ENCODE measurements at regions not wholly inside any gene's neighbourhood (a gene's known extent, or its start where the extent isn't known, plus 50 kb on each side); places are given as distances from the start of the nearest gene placed in this dataset.

DNA sequence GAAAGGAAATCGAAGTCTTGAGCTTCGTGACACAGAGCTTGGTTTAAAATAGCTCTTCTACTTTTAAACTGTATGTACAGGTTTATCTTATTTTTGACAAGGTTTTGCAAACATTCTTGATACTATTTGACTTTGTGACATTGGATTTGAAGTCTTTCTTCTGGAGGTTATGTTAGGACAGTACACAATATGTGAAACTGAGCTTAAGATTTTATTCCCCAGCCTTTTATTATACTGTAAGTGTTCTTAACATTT lies 95.2 kb upstream of the BTBD3 start:
- H3K4me3 ChIP-seq (ENCODE audit: low read length) = no peak overlapping the region
- DNase-seq (ENCODE audit: low read depth) = no peak
- TF ChIP-seq, protein P1, sequence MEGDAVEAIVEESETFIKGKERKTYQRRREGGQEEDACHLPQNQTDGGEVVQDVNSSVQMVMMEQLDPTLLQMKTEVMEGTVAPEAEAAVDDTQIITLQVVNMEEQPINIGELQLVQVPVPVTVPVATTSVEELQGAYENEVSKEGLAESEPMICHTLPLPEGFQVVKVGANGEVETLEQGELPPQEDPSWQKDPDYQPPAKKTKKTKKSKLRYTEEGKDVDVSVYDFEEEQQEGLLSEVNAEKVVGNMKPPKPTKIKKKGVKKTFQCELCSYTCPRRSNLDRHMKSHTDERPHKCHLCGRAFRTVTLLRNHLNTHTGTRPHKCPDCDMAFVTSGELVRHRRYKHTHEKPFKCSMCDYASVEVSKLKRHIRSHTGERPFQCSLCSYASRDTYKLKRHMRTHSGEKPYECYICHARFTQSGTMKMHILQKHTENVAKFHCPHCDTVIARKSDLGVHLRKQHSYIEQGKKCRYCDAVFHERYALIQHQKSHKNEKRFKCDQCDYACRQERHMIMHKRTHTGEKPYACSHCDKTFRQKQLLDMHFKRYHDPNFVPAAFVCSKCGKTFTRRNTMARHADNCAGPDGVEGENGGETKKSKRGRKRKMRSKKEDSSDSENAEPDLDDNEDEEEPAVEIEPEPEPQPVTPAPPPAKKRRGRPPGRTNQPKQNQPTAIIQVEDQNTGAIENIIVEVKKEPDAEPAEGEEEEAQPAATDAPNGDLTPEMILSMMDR (IDR thresholded peaks at IDR 0.05; ENCODE audit: insufficient read depth, low read depth, low read length, missing control alignments) = no peak

DNA sequence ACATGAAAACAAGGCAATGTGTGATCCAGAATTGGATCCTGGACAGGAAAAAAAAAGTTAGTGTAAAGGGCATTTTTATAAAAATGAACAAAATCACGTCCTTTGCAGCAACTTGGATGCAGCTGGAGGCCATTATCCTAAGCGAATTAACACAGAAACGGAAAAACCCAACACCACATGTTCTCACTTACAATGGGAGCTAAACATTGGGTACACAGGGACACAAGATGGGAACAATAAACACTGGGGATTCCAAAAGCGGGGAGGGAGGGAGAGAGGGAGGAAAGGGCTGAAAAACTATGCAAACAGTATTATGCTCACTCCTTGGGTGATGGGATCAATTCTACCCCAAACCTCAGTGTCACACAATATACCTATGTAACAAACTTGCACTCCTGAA lies 91.4 kb upstream of the BTBD3 start:
- H3K4me3 ChIP-seq (ENCODE audit: low read length) = no peak overlapping the region
- DNase-seq (ENCODE audit: low read depth) = no peak
- TF ChIP-seq, protein P1 (IDR thresholded peaks at IDR 0.05; ENCODE audit: insufficient read depth, low read depth, low read length, missing control alignments) = no peak

DNA sequence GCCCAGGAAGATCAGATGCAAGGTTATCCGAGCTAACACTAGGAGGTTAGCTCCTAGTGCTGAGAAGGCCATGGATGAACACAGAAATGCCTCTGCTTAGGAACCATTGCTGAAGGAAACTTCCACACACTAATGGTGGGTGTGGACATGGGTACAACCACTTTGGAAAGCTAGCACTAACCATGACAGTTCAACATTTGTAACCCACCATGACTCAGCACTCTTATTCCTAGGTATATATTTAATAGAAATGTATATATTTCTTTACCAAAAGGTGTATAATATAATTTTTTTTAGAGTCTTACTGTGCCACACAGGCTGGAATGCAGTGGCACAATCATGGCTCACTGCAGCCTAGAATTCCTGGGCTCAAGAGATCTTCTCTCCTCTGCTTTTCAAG lies 85.3 kb upstream of the BTBD3 start:
- DNase-seq (ENCODE audit: low read depth) = no peak
- TF ChIP-seq, protein P1 (IDR thresholded peaks at IDR 0.05; ENCODE audit: insufficient read depth, low read depth, low read length, missing control alignments) = no peak

DNA sequence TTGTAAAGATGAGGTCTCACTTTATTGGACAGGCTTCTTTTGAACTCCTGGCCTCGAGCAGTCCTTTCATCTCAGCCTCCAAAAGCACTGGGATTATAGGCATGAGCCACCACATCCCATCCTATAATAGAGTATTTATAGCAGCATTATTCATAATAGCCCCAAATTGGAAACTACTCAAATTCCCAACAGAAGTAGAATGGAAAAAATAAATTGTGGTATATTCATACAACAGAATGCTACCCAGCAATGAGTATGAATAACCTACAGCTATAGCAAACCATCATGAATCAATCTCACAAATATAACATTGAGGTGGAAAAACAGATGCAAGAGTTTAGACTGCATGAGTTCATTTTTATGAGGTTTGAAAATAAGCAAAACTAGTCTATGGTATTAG lies 84.8 kb upstream of the BTBD3 start:
- TF ChIP-seq, protein P1 (IDR thresholded peaks at IDR 0.05; ENCODE audit: insufficient read depth, low read depth, low read length, missing control alignments) = no peak
- no peak for DNase-seq (ENCODE audit: low read depth)
- no peak overlapping the region for H3K4me3 ChIP-seq (ENCODE audit: low read length)

More for the DNA sequence above, 85.3 kb upstream of the BTBD3 start:
- no peak overlapping the region for H3K4me3 ChIP-seq (ENCODE audit: low read length)

DNA sequence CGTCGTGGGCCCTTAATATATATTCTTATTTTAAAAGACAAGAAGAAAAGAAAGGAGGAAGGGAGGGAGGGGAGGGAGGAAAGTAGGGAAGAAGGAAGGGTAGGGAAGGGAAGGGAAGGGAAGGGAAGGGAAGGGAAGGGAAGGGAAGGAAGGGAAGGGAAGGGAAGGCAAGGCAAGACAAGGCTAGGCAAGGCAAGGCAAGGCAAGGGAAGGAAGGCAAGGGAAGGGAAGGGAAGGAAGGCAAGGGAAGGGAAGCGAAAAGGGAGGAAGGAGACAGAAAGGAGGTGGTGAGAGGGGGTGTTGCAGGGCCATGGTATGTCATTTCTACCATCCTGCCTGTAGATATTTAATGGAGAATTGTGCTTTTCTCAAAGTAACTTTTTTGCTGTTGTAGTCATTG lies 83.9 kb upstream of the BTBD3 start:
- no peak for DNase-seq (ENCODE audit: low read depth)
- TF ChIP-seq, protein P1 (IDR thresholded peaks at IDR 0.05; ENCODE audit: insufficient read depth, low read depth, low read length, missing control alignments) = no peak
- H3K4me3 ChIP-seq (ENCODE audit: low read length) = no peak overlapping the region

DNA sequence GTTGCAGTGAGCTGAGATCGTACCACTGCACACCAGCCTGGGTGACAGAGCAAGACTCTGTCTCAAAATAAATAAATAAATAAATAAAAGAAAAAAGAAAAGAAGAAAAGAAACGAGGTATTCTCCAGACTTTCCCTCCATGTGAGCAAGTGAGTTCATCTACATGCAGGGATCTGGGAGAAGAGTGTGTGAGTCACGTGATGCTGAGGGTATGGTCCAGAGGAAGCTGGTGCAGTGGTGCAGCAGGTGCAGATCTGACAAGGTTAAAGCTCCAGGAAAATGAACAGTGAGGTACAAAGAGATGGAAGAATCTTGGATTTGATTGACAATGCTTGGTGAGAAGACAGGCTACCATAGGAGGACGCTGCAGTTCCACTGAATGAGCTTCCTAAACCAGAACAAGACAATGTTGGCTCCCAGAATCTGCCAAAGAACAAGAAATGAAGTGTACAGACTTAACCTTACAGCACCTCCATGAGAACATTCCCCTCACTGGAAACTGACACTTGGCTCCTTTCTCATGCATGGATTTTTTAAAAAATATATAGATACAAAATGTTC lies 79.5 kb upstream of the BTBD3 start:
- TF ChIP-seq, protein P1 (IDR thresholded peaks at IDR 0.05; ENCODE audit: insufficient read depth, low read depth, low read length, missing control alignments) = peak; percentile 20
- H3K4me3 ChIP-seq (ENCODE audit: low read length) = no peak overlapping the region

DNA sequence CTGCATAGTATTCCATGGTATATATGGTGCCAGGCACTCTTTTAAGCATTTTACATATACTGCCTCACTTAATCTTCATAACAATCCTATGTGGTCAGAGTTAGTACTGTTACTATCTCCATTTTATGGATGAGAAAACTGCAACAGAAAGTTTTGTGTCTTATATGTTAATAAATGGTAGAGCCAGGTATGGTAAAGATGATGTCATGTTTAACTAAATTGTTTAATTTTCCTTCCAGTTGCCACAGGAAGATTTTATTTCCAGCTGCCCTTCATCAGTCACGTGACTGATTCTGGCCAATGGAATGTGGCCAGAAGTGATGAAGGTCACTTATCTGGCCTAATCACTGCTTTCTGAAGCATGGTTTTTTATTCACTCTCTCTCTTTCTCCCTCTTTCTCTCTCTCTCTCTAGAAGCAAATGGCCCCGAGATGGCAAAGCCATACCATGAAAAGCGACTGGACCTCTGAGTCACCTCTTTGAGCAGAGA lies 75.7 kb upstream of the BTBD3 start:
- DNase-seq (ENCODE audit: low read depth) = no peak
- H3K4me3 ChIP-seq (ENCODE audit: low read length) = no peak overlapping the region
- TF ChIP-seq, protein P1 (IDR thresholded peaks at IDR 0.05; ENCODE audit: insufficient read depth, low read depth, low read length, missing control alignments) = no peak

More for the DNA sequence above, 79.5 kb upstream of the BTBD3 start:
- peak; percentile 25 for DNase-seq (ENCODE audit: low read depth)

Measured in epithelial cell of esophagus (primary cell).